Nephron (organoid): ENCODE measurements at regions not wholly inside any gene's neighbourhood (a gene's known extent, or its start where the extent isn't known, plus 50 kb on each side); places are given as distances from the start of the nearest gene placed in this dataset.

Experiments used
- H3K27ac Mint-ChIP-seq, 3 experiments: 2 replicates each; pipeline ENCODE4 v1.8.0; 2020; ENCODE audit warnings: mixed read lengths in 3 of 3, mild to moderate bottlenecking in 2 of 3, moderate library complexity in 1 of 3
- H3K27me3 Mint-ChIP-seq: 2 replicates; pipeline ENCODE4 v1.8.0; 2021; ENCODE audit warnings: low read depth, mild to moderate bottlenecking, moderate library complexity, mixed read lengths
- H3K36me3 Mint-ChIP-seq: 2 replicates; pipeline ENCODE4 v1.8.0; 2020; ENCODE audit warnings: low read depth, mixed read lengths
- H3K4me1 Mint-ChIP-seq: 2 replicates; pipeline ENCODE4 v1.8.0; 2020; ENCODE audit warnings: mixed read lengths
- H3K4me3 Mint-ChIP-seq, 3 experiments: 2 replicates each; pipeline ENCODE4 v1.8.0; 2020; ENCODE audit warnings: mild to moderate bottlenecking in 3 of 3, mixed read lengths in 3 of 3, moderate library complexity in 2 of 3
- H3K9me3 Mint-ChIP-seq: 2 replicates; pipeline ENCODE4 v1.8.0; 2020; ENCODE audit warnings: mixed read lengths
- CTCF ChIP-seq, 3 experiments: fragments of 200-600 bp; sonication (generic); IDR thresholded peaks; one replicate each; pipeline ENCODE4 v1.5.0; 2021; ENCODE audit warnings: antibody characterized with exemption in 3 of 3; ENCODE audit not compliant: unreplicated experiment in 3 of 3

GRCh38 chr4:28250646-28251045, 1390.0 kb downstream of the STIM2 start:
- no peak for TF ChIP-seq CTCF (IDR thresholded peaks at IDR 0.05; ENCODE audit: unreplicated experiment in 3 of 3)
- H3K27ac Mint-ChIP-seq, result no peak overlapping the region
- H3K4me3 Mint-ChIP-seq, result no peak overlapping the region
- peaks cover 7% of the 10 kb centered on the region for H3K9me3 Mint-ChIP-seq
- no peaks in the 10 kb centered on the region for H3K36me3 Mint-ChIP-seq
- H3K4me1 Mint-ChIP-seq, result no peaks in the 10 kb centered on the region
- H3K27me3 Mint-ChIP-seq, result no peaks in the 10 kb centered on the region

- H3K9me3 Mint-ChIP-seq, result peaks cover 11% of the 10 kb centered on the region
- no peaks in the 10 kb centered on the region for H3K36me3 Mint-ChIP-seq
- no peaks in the 10 kb centered on the region for H3K4me1 Mint-ChIP-seq
- H3K27ac Mint-ChIP-seq, result no peak overlapping the region
- no peaks in the 10 kb centered on the region for H3K27me3 Mint-ChIP-seq
- no peak for TF ChIP-seq CTCF (IDR thresholded peaks at IDR 0.05; ENCODE audit: unreplicated experiment in 3 of 3)
- no peak overlapping the region for H3K4me3 Mint-ChIP-seq
Measured at GRCh38 chr4:28251831-28252230, 1391.2 kb downstream of the STIM2 start.

GRCh38 chr4:28254003-28254402, 1393.4 kb downstream of the STIM2 start:
- Mint-ChIP-seq H3K9me3 (peaks cover 11% of the 10 kb centered on the region), H3K27me3 (no peaks in the 10 kb centered on the region)

GRCh38 chr4:28256295-28256694, 1395.7 kb downstream of the STIM2 start:
- Mint-ChIP-seq H3K27ac (no peak overlapping the region), H3K9me3 (peaks cover 11% of the 10 kb centered on the region), H3K27me3 (no peaks in the 10 kb centered on the region), H3K4me1 (no peaks in the 10 kb centered on the region), H3K4me3 (no peak overlapping the region), H3K36me3 (no peaks in the 10 kb centered on the region)
- no peak for TF ChIP-seq CTCF (IDR thresholded peaks at IDR 0.05; ENCODE audit: unreplicated experiment in 3 of 3)

More at GRCh38 chr4:28254003-28254402, 1393.4 kb downstream of the STIM2 start:
- Mint-ChIP-seq H3K4me3 (no peak overlapping the region), H3K36me3 (no peaks in the 10 kb centered on the region), H3K27ac (no peak overlapping the region), H3K4me1 (no peaks in the 10 kb centered on the region)
- no peak for TF ChIP-seq CTCF (IDR thresholded peaks at IDR 0.05; ENCODE audit: unreplicated experiment in 3 of 3)

- Mint-ChIP-seq H3K9me3 (peaks cover 10% of the 10 kb centered on the region), H3K27ac (no peak overlapping the region), H3K27me3 (no peaks in the 10 kb centered on the region), H3K4me3 (no peak overlapping the region), H3K36me3 (no peaks in the 10 kb centered on the region), H3K4me1 (no peaks in the 10 kb centered on the region)
- no peak for TF ChIP-seq CTCF (IDR thresholded peaks at IDR 0.05; ENCODE audit: unreplicated experiment in 3 of 3)
Measured at GRCh38 chr4:28259951-28260350, 1399.3 kb downstream of the STIM2 start.

GRCh38 chr4:28267166-28267565, 1406.5 kb downstream of the STIM2 start:
- no peak for TF ChIP-seq CTCF (IDR thresholded peaks at IDR 0.05; ENCODE audit: unreplicated experiment in 3 of 3)
- Mint-ChIP-seq H3K27ac (no peak overlapping the region), H3K4me1 (no peaks in the 10 kb centered on the region), H3K4me3 (no peak overlapping the region), H3K36me3 (no peaks in the 10 kb centered on the region), H3K9me3 (no peaks in the 10 kb centered on the region), H3K27me3 (no peaks in the 10 kb centered on the region)
